ENCODE measurements at regions not wholly inside any gene's neighbourhood (a gene's known extent, or its start where the extent isn't known, plus 50 kb on each side); places are given as distances from the start of the nearest gene placed in this dataset.

- Histone ChIP-seq H3K4me1 (replicated peaks in 1 of 2) (no peaks in the 10 kb centered on the region), H3K4me3 (no peak overlapping the region), H3K9me3 (replicated peaks in 1 of 3) (no peaks in the 10 kb centered on the region), H3K27me3 (no peaks in the 10 kb centered on the region), H3K27ac (no peak overlapping the region), H3K36me3 (replicated peaks in 1 of 2) (no peaks in the 10 kb centered on the region)
- WGBS, 4 donors: 38 to 44% (median 43%) methylated on average over 4 of the region's 4 CpGs
- no peak for DNase-seq
- no peak for TF ChIP-seq POLR2A (IDR thresholded peaks at IDR 0.05)
- TF ChIP-seq, protein P1, sequence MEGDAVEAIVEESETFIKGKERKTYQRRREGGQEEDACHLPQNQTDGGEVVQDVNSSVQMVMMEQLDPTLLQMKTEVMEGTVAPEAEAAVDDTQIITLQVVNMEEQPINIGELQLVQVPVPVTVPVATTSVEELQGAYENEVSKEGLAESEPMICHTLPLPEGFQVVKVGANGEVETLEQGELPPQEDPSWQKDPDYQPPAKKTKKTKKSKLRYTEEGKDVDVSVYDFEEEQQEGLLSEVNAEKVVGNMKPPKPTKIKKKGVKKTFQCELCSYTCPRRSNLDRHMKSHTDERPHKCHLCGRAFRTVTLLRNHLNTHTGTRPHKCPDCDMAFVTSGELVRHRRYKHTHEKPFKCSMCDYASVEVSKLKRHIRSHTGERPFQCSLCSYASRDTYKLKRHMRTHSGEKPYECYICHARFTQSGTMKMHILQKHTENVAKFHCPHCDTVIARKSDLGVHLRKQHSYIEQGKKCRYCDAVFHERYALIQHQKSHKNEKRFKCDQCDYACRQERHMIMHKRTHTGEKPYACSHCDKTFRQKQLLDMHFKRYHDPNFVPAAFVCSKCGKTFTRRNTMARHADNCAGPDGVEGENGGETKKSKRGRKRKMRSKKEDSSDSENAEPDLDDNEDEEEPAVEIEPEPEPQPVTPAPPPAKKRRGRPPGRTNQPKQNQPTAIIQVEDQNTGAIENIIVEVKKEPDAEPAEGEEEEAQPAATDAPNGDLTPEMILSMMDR (IDR thresholded peaks at IDR 0.05): no peak
- intact Hi-C loops (cut with DNase I): no loop called here
Measured at GRCh38 chr4:173924561-173924960, 358.9 kb downstream of the FBXO8 start.

DNA sequence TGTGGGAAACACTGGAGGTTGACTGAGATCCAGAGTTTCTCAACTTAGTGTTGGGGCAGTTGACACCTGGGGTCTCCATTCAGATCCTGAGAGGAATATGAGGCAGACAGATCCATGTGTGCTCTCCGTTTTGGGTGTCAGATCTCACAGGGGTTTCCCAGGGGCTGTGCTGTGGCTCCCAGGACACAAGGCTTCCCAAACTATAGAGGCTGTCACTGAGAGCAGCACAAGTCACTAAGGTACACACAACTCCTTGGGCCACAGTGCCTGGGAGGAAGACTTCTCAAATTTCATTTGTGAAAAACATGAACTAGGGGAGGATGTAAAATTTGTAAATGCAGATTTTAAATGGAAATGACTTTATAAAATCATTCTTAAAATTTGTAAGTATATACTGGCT is 363.6 kb downstream of the FBXO8 start:
- intact Hi-C loops (cut with DNase I): no loop called here
- Histone ChIP-seq H3K4me3 (no peak overlapping the region), H3K36me3 (replicated peaks in 1 of 2) (no peaks in the 10 kb centered on the region), H3K4me1 (replicated peaks in 1 of 2) (no peaks in the 10 kb centered on the region), H3K9me3 (replicated peaks in 1 of 3) (no peaks in the 10 kb centered on the region), H3K27ac (no peak overlapping the region), H3K27me3 (no peaks in the 10 kb centered on the region)
- WGBS, 4 donors: 25 to 86% (median 54%) methylated on average over 1 of the region's 1 CpG
- DNase-seq: no peak
- TF ChIP-seq, protein P1 (IDR thresholded peaks at IDR 0.05): no peak
- TF ChIP-seq POLR2A (IDR thresholded peaks at IDR 0.05): no peak

- 40 to 59% (median 47%) methylated on average over 2 of the region's 2 CpGs for WGBS, 4 donors
Measured at GRCh38 chr4:173919196-173919595, 364.3 kb downstream of the FBXO8 start.

GRCh38 chr4:173917255-173917960 is 366.1 kb downstream of the FBXO8 start:
- intact Hi-C loops (cut with DNase I): no loop called here
- Histone ChIP-seq H3K27ac (no peak overlapping the region), H3K4me1 (replicated peaks in 1 of 2) (no peaks in the 10 kb centered on the region), H3K4me3 (no peak overlapping the region), H3K27me3 (no peaks in the 10 kb centered on the region), H3K9me3 (replicated peaks in 1 of 3) (no peaks in the 10 kb centered on the region), H3K36me3 (replicated peaks in 1 of 2) (no peaks in the 10 kb centered on the region)
- DNase-seq: no peak
- 37 to 47% (median 44%) methylated on average over 8 of the region's 8 CpGs for WGBS, 4 donors
- no peak for TF ChIP-seq POLR2A (IDR thresholded peaks at IDR 0.05)
- TF ChIP-seq, protein P1 (IDR thresholded peaks at IDR 0.05): no peak

More at GRCh38 chr4:173919196-173919595, 364.3 kb downstream of the FBXO8 start:
- no peak for DNase-seq
- H3K36me3 ChIP-seq (replicated peaks in 1 of 2): no peaks in the 10 kb centered on the region
- no peak overlapping the region for H3K27ac ChIP-seq
- H3K4me3 ChIP-seq: no peak overlapping the region
- intact Hi-C loops (cut with DNase I): no loop called here
- H3K9me3 ChIP-seq (replicated peaks in 1 of 3): no peaks in the 10 kb centered on the region
- no peaks in the 10 kb centered on the region for H3K4me1 ChIP-seq (replicated peaks in 1 of 2)
- no peak for TF ChIP-seq POLR2A (IDR thresholded peaks at IDR 0.05)
- TF ChIP-seq, protein P1 (IDR thresholded peaks at IDR 0.05): no peak
- H3K27me3 ChIP-seq: no peaks in the 10 kb centered on the region
